H9 (cell line): ENCODE measurements at regions not wholly inside any gene's neighbourhood (a gene's known extent, or its start where the extent isn't known, plus 50 kb on each side); places are given as distances from the start of the nearest gene placed in this dataset.

Source experiments
- DNase-seq: peaks from one replicate; pipeline ENCODE4 v3.0.0-alpha.2; 2017
- H2AFZ ChIP-seq: one replicate; pipeline ENCODE4 v1.6.1; 2013; ENCODE audit warnings: mild to moderate bottlenecking, low read length, control low read depth, moderate library complexity
- H2AK5ac ChIP-seq: 2 replicates; pipeline ENCODE4 v1.6.1; 2013; ENCODE audit warnings: low read length, control low read depth, mixed read lengths; ENCODE audit not compliant: insufficient read length
- H2BK120ac ChIP-seq: one replicate; pipeline ENCODE4 v1.6.1; 2013; ENCODE audit warnings: low read depth, mild to moderate bottlenecking, low read length, control low read depth, inconsistent platforms; ENCODE audit not compliant: poor library complexity, severe bottlenecking
- H2BK12ac ChIP-seq: 2 replicates; pipeline ENCODE4 v1.6.1; 2013; ENCODE audit warnings: low read length, control low read depth, mixed read lengths, low read depth; ENCODE audit not compliant: insufficient read length
- H2BK15ac ChIP-seq: 2 replicates; pipeline ENCODE4 v1.6.1; 2013; ENCODE audit warnings: low read depth, low read length, control low read depth
- H2BK20ac ChIP-seq: one replicate; pipeline ENCODE4 v1.6.1; 2013; ENCODE audit warnings: low read depth, mild to moderate bottlenecking, low read length, control low read depth, inconsistent platforms; ENCODE audit not compliant: poor library complexity, severe bottlenecking
- H2BK5ac ChIP-seq: 2 replicates; pipeline ENCODE4 v1.6.1; 2013; ENCODE audit warnings: low read length, control low read depth, mixed read lengths; ENCODE audit not compliant: insufficient read length
- H3K14ac ChIP-seq: 2 replicates; pipeline ENCODE4 v1.6.1; 2013; ENCODE audit warnings: low read length, control low read depth; ENCODE audit not compliant: insufficient read depth
- H3K18ac ChIP-seq: 2 replicates; pipeline ENCODE4 v1.6.1; 2013; ENCODE audit warnings: low read depth, mild to moderate bottlenecking, mixed read lengths, low read length, control low read depth; ENCODE audit not compliant: insufficient read length
- H3K23ac ChIP-seq: 2 replicates; pipeline ENCODE4 v1.6.1; 2013; ENCODE audit warnings: low read length, control low read depth, mixed read lengths, low read depth; ENCODE audit not compliant: insufficient read length
- H3K23me2 ChIP-seq: 2 replicates; pipeline ENCODE4 v1.6.1; 2013; ENCODE audit warnings: low read depth, mild to moderate bottlenecking, mixed read lengths, low read length, control low read depth; ENCODE audit not compliant: insufficient read length, poor library complexity, severe bottlenecking
- H3K27ac ChIP-seq: 2 replicates; pipeline ENCODE4 v1.5.1; 2013; ENCODE audit warnings: low read length, control low read depth, mixed read lengths, low read depth; ENCODE audit not compliant: insufficient read length
- H3K27me3 ChIP-seq: 2 replicates; pipeline ENCODE4 v1.6.1; 2013; ENCODE audit warnings: low read length, control low read depth, inconsistent platforms; ENCODE audit not compliant: insufficient read depth
- H3K4ac ChIP-seq: 2 replicates; pipeline ENCODE4 v1.6.1; 2013; ENCODE audit warnings: low read depth, mild to moderate bottlenecking, control low read depth, inconsistent platforms, low read length, moderate library complexity
- H3K4me1 ChIP-seq: 2 replicates; pipeline ENCODE4 v1.6.1; 2013; ENCODE audit warnings: low read length, control low read depth, inconsistent platforms; ENCODE audit not compliant: insufficient read depth
- H3K4me2 ChIP-seq: 2 replicates; pipeline ENCODE4 v1.6.1; 2013; ENCODE audit warnings: low read length, control low read depth, mixed read lengths; ENCODE audit not compliant: insufficient read length, insufficient read depth
- H3K56ac ChIP-seq: 2 replicates; pipeline ENCODE4 v1.6.1; 2013; ENCODE audit warnings: low read depth, mild to moderate bottlenecking, mixed read lengths, low read length, control low read depth; ENCODE audit not compliant: insufficient read length
- H3K79me1 ChIP-seq: 2 replicates; pipeline ENCODE4 v1.6.1; 2013; ENCODE audit warnings: low read depth, mild to moderate bottlenecking, moderate library complexity, low read length, control low read depth, inconsistent platforms; ENCODE audit not compliant: insufficient read depth, poor library complexity, severe bottlenecking
- H3K79me2 ChIP-seq: 2 replicates; pipeline ENCODE4 v1.6.1; 2013; ENCODE audit warnings: low read length, control low read depth, inconsistent platforms; ENCODE audit not compliant: insufficient read depth
- H3K9ac ChIP-seq: 2 replicates; pipeline ENCODE4 v1.6.1; 2013; ENCODE audit warnings: low read length, control low read depth, mixed read lengths; ENCODE audit not compliant: insufficient read length; ENCODE audit errors: extremely low read depth
- H3K9me3 ChIP-seq: one replicate; pipeline ENCODE4 v1.6.1; 2013; ENCODE audit warnings: low read depth, low read length, inconsistent platforms; ENCODE audit not compliant: control insufficient read depth
- H3T11ph ChIP-seq: one replicate; pipeline ENCODE4 v1.6.1; 2013; ENCODE audit warnings: mild to moderate bottlenecking, low read length, control low read depth, inconsistent platforms
- H4K20me1 ChIP-seq: one replicate; pipeline ENCODE4 v1.6.1; 2013; ENCODE audit not compliant: control insufficient read depth, insufficient read length, insufficient read depth
- H4K5ac ChIP-seq: 2 replicates; pipeline ENCODE4 v1.6.1; 2013; ENCODE audit warnings: low read depth, mild to moderate bottlenecking, mixed read lengths, low read length, control low read depth; ENCODE audit not compliant: insufficient read length
- H4K8ac ChIP-seq: replicated peaks from 2 replicates; pipeline ENCODE4 v1.6.1; 2013; ENCODE audit warnings: low read length, control low read depth, mixed read lengths, low read depth; ENCODE audit not compliant: insufficient read length
- H4K91ac ChIP-seq: 2 replicates; pipeline ENCODE4 v1.6.1; 2013; ENCODE audit warnings: low read depth, mild to moderate bottlenecking, moderate library complexity, mixed read lengths, low read length, control low read depth; ENCODE audit not compliant: insufficient read length
- H3K27ac Mint-ChIP-seq, 3 experiments: 2 replicates in 2 of 3; 3 replicates in 1 of 3; pipeline ENCODE4 v1.8.0; 2020 to 2021; ENCODE audit warnings: mixed read lengths in 3 of 3, mild to moderate bottlenecking in 1 of 3, moderate library complexity in 1 of 3
- H3K27me3 Mint-ChIP-seq: 2 replicates; pipeline ENCODE4 v1.8.0; 2021; ENCODE audit warnings: low read depth, mild to moderate bottlenecking, moderate library complexity, mixed read lengths
- H3K36me3 Mint-ChIP-seq, 3 experiments: 2 replicates in 2 of 3; 3 replicates in 1 of 3; pipeline ENCODE4 v1.8.0; 2020 to 2021; ENCODE audit warnings: low read depth in 3 of 3, mixed read lengths in 3 of 3; ENCODE audit not compliant: insufficient read depth in 1 of 3
- H3K4me1 Mint-ChIP-seq, 2 experiments: 2 replicates each; pipeline ENCODE4 v1.8.0; 2020; ENCODE audit warnings: mixed read lengths in 2 of 2
- H3K4me3 Mint-ChIP-seq, 2 experiments: 2 replicates in 1 of 2; 3 replicates in 1 of 2; pipeline ENCODE4 v1.8.0; 2020 to 2021; ENCODE audit warnings: mild to moderate bottlenecking in 2 of 2, mixed read lengths in 2 of 2, moderate library complexity in 1 of 2
- H3K9me3 Mint-ChIP-seq, 2 experiments: 2 replicates in 1 of 2; 3 replicates in 1 of 2; pipeline ENCODE4 v1.8.0; 2020; ENCODE audit warnings: mild to moderate bottlenecking in 2 of 2, mixed read lengths in 2 of 2, moderate library complexity in 1 of 2
- CTCF ChIP-seq: fragments of 200-600 bp; sonication (generic); conservative IDR thresholded peaks from 3 replicates; pipeline ENCODE4 v1.8.0; 2021; ENCODE audit warnings: antibody characterized with exemption, mild to moderate bottlenecking
- WGBS: extraction: QIAGEN DNeasy Blood & Tissue Kit; methylation state at CpG from one replicate; pipeline ENCODE4 v1.1.7; 2013; ENCODE audit warnings: missing lambda C conversion rate, low lambda C conversion rate, mixed read lengths; ENCODE audit not compliant: insufficient read length; ENCODE audit errors: extremely low coverage; 5-methylcytosine and 5-hydroxymethylcytosine counted together

GRCh38 chr12:58533652-58534051 is 386.7 kb downstream of the LRIG3 start:
- H4K20me1 ChIP-seq, result no peaks in the 10 kb centered on the region
- no peak overlapping the region for H2BK20ac ChIP-seq
- no peak overlapping the region for H3K9ac ChIP-seq
- H2BK12ac ChIP-seq, result no peak overlapping the region
- no peaks in the 10 kb centered on the region for H3K27me3 Mint-ChIP-seq
- no peak overlapping the region for H3T11ph ChIP-seq
- no peak overlapping the region for H3K23ac ChIP-seq
- no peak overlapping the region for H2BK15ac ChIP-seq
- no peaks in the 10 kb centered on the region for H3K23me2 ChIP-seq
- no peak for TF ChIP-seq CTCF
- H3K9me3 ChIP-seq, result no peaks in the 10 kb centered on the region
- H2AFZ ChIP-seq, result no peak overlapping the region
- no peak overlapping the region for H3K14ac ChIP-seq
- H4K5ac ChIP-seq, result no peak overlapping the region
- H3K9me3 Mint-ChIP-seq, result no peaks in the 10 kb centered on the region
- no peaks in the 10 kb centered on the region for H3K79me2 ChIP-seq
- no peak overlapping the region for H3K18ac ChIP-seq
- H3K4ac ChIP-seq, result no peak overlapping the region
- WGBS, result no CpG with 5 or more reads among the region's 1 CpG
- no peak overlapping the region for H2BK120ac ChIP-seq
- H4K91ac ChIP-seq, result no peak overlapping the region
- no peak overlapping the region for H2AK5ac ChIP-seq
- H3K27ac Mint-ChIP-seq, result no peak overlapping the region; a peak in 1 of 7 replicates
- H3K4me2 ChIP-seq, result no peak overlapping the region
- H2BK5ac ChIP-seq, result no peak overlapping the region
- no peak overlapping the region for H4K8ac ChIP-seq
- no peaks in the 10 kb centered on the region for H3K79me1 ChIP-seq
- no peak overlapping the region for H3K56ac ChIP-seq
- H3K4me3 Mint-ChIP-seq, result no peak overlapping the region
- no peak for DNase-seq
- H3K4me1 ChIP-seq, result no peaks in the 10 kb centered on the region
- no peaks in the 10 kb centered on the region for H3K36me3 Mint-ChIP-seq
- peaks cover 5 to 10% of the 10 kb centered on the region in 2 experiments for H3K4me1 Mint-ChIP-seq
- H3K27me3 ChIP-seq, result no peaks in the 10 kb centered on the region
- no peak overlapping the region for H3K27ac ChIP-seq
